ENCODE measurements at regions not wholly inside any gene's neighbourhood (a gene's known extent, or its start where the extent isn't known, plus 50 kb on each side); places are given as distances from the start of the nearest gene placed in this dataset.

GRCh38 chr11:40062616-40063015, 1396.8 kb downstream of the LRRC4C start:
- TF ChIP-seq, protein P1, sequence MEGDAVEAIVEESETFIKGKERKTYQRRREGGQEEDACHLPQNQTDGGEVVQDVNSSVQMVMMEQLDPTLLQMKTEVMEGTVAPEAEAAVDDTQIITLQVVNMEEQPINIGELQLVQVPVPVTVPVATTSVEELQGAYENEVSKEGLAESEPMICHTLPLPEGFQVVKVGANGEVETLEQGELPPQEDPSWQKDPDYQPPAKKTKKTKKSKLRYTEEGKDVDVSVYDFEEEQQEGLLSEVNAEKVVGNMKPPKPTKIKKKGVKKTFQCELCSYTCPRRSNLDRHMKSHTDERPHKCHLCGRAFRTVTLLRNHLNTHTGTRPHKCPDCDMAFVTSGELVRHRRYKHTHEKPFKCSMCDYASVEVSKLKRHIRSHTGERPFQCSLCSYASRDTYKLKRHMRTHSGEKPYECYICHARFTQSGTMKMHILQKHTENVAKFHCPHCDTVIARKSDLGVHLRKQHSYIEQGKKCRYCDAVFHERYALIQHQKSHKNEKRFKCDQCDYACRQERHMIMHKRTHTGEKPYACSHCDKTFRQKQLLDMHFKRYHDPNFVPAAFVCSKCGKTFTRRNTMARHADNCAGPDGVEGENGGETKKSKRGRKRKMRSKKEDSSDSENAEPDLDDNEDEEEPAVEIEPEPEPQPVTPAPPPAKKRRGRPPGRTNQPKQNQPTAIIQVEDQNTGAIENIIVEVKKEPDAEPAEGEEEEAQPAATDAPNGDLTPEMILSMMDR (IDR thresholded peaks at IDR 0.05; ENCODE audit: low read length), result no peak
- TF ChIP-seq EZH2phosphoT487 (IDR thresholded peaks at IDR 0.05; ENCODE audit: low read length), result no peak
